BE2C (cell line): ENCODE measurements at regions not wholly inside any gene's neighbourhood (a gene's known extent, or its start where the extent isn't known, plus 50 kb on each side); places are given as distances from the start of the nearest gene placed in this dataset.

ENCODE experiments used
- DNase-seq: peaks from one replicate; pipeline ENCODE4 v3.0.0-alpha.2; 2020
- H3K27me3 ChIP-seq: fragments of 250-450 bp; sonication (Bioruptor Pico); 2 replicates; pipeline ENCODE4 v1.5.1; 2020; ENCODE audit warnings: mild to moderate bottlenecking
- H3K36me3 ChIP-seq: fragments of 250-450 bp; sonication (Bioruptor Pico); 2 replicates; pipeline ENCODE4 v1.5.1; 2020; ENCODE audit warnings: mild to moderate bottlenecking
- H3K4me1 ChIP-seq: fragments of 250-450 bp; sonication (Bioruptor Pico); 2 replicates; pipeline ENCODE4 v1.5.1; 2020
- H3K4me3 ChIP-seq: 2 replicates; pipeline ENCODE4 v1.5.1; 2011; ENCODE audit warnings: low read depth, low read length
- H3K9me3 ChIP-seq: fragments of 250-450 bp; sonication (Bioruptor Pico); 2 replicates; pipeline ENCODE4 v1.5.1; 2020
- CTCF ChIP-seq: IDR thresholded peaks from 2 replicates; pipeline ENCODE4 v1.5.1; 2012; ENCODE audit warnings: mild to moderate bottlenecking, low read depth, low read length

- Histone ChIP-seq H3K4me1 (no peaks in the 10 kb centered on the region), H3K36me3 (no peaks in the 10 kb centered on the region), H3K27me3 (peaks cover 11% of the 10 kb centered on the region), H3K4me3 (no peak overlapping the region), H3K9me3 (no peaks in the 10 kb centered on the region)
- DNase-seq = no peak
- TF ChIP-seq CTCF = no peak
Observed at GRCh38 chr2:89845532-89845931, 1154.1 kb downstream of the RPIA start.

GRCh38 chr2:89848114-89848513 is 1156.6 kb downstream of the RPIA start:
- H3K27me3 ChIP-seq = peaks cover 14% of the 10 kb centered on the region
- DNase-seq = no peak
- H3K9me3 ChIP-seq = no peaks in the 10 kb centered on the region
- no peaks in the 10 kb centered on the region for H3K36me3 ChIP-seq
- H3K4me3 ChIP-seq = no peak overlapping the region
- no peak for TF ChIP-seq CTCF
- H3K4me1 ChIP-seq = no peaks in the 10 kb centered on the region

GRCh38 chr2:89848763-89849368 is 1157.4 kb downstream of the RPIA start:
- H3K4me3 ChIP-seq = no peak overlapping the region
- no peak for TF ChIP-seq CTCF
- H3K27me3 ChIP-seq = peaks cover 14% of the 10 kb centered on the region
- H3K4me1 ChIP-seq = no peaks in the 10 kb centered on the region
- no peaks in the 10 kb centered on the region for H3K9me3 ChIP-seq
- no peak for DNase-seq
- H3K36me3 ChIP-seq = no peaks in the 10 kb centered on the region

- TF ChIP-seq CTCF = no peak
- H3K9me3 ChIP-seq = no peaks in the 10 kb centered on the region
Observed at GRCh38 chr2:89849731-89850130, 1158.3 kb downstream of the RPIA start.

GRCh38 chr2:89850481-89850880 is 1159.0 kb downstream of the RPIA start:
- TF ChIP-seq CTCF = no peak
- no peak for DNase-seq
- H3K36me3 ChIP-seq = no peaks in the 10 kb centered on the region
- peaks cover 13% of the 10 kb centered on the region for H3K27me3 ChIP-seq
- no peak overlapping the region for H3K4me3 ChIP-seq
- no peaks in the 10 kb centered on the region for H3K4me1 ChIP-seq
- H3K9me3 ChIP-seq = no peaks in the 10 kb centered on the region

More at GRCh38 chr2:89849731-89850130, 1158.3 kb downstream of the RPIA start:
- Histone ChIP-seq H3K27me3 (peaks cover 14% of the 10 kb centered on the region), H3K36me3 (no peaks in the 10 kb centered on the region), H3K4me3 (no peak overlapping the region), H3K4me1 (no peaks in the 10 kb centered on the region)
- no peak for DNase-seq

GRCh38 chr2:89850881-89851582 is 1159.6 kb downstream of the RPIA start:
- H3K27me3 ChIP-seq = peaks cover 11% of the 10 kb centered on the region
- TF ChIP-seq CTCF = no peak
- no peaks in the 10 kb centered on the region for H3K9me3 ChIP-seq

More at GRCh38 chr2:89850881-89851582, 1159.6 kb downstream of the RPIA start:
- H3K4me1 ChIP-seq = no peaks in the 10 kb centered on the region
- no peak overlapping the region for H3K4me3 ChIP-seq
- H3K36me3 ChIP-seq = no peaks in the 10 kb centered on the region
- no peak for DNase-seq
